ENCODE measurements at regions not wholly inside any gene's neighbourhood (a gene's known extent, or its start where the extent isn't known, plus 50 kb on each side); places are given as distances from the start of the nearest gene placed in this dataset.

GRCh38 chr5:106443746-106444145 lies 1227.0 kb downstream of the EFNA5 start:
- no peak for TF ChIP-seq CTCF (IDR thresholded peaks at IDR 0.05; ENCODE audit: extremely low read depth in 1 of 2, insufficient read depth in 1 of 2, low read depth in 1 of 2, low read length in 2 of 2)
- TF ChIP-seq FOS (IDR thresholded peaks at IDR 0.05; ENCODE audit: borderline replicate concordance, insufficient read depth, low read length) = no peak
- TF ChIP-seq EZH2 (IDR thresholded peaks at IDR 0.05; ENCODE audit: borderline replicate concordance, low read depth, low read length, severe bottlenecking) = no peak
- TF ChIP-seq GATA2 (IDR thresholded peaks at IDR 0.05; ENCODE audit: insufficient read depth, insufficient read length, low read depth, low read length) = no peak
- TF ChIP-seq POLR2A (IDR thresholded peaks at IDR 0.05; ENCODE audit: low read depth, low read length) = no peak
- no peak for TF ChIP-seq JUN (IDR thresholded peaks at IDR 0.05; ENCODE audit: borderline replicate concordance, insufficient read depth, insufficient read length, low read depth)
- TF ChIP-seq, protein P1, sequence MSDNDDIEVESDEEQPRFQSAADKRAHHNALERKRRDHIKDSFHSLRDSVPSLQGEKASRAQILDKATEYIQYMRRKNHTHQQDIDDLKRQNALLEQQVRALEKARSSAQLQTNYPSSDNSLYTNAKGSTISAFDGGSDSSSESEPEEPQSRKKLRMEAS (IDR thresholded peaks at IDR 0.05; ENCODE audit: insufficient read depth, insufficient read length) = no peak
- no peak for TF ChIP-seq POLR2AphosphoS5 (IDR thresholded peaks at IDR 0.05; ENCODE audit: insufficient read depth, low read depth, low read length)

Measured in endothelial cell of umbilical vein (primary cell).